ENCODE measurements at regions not wholly inside any gene's neighbourhood (a gene's known extent, or its start where the extent isn't known, plus 50 kb on each side); places are given as distances from the start of the nearest gene placed in this dataset.

- TF ChIP-seq MEF2A (IDR thresholded peaks at IDR 0.05; ENCODE audit: insufficient read depth, low read depth, low read length) (no peak), KLF5 (IDR thresholded peaks at IDR 0.05; ENCODE audit: partially characterized antibody) (no peak), TCF12 (IDR thresholded peaks at IDR 0.05; ENCODE audit: low read depth, low read length) (no peak), IKZF2 (IDR thresholded peaks at IDR 0.05) (no peak)
- TF ChIP-seq, protein P1, sequence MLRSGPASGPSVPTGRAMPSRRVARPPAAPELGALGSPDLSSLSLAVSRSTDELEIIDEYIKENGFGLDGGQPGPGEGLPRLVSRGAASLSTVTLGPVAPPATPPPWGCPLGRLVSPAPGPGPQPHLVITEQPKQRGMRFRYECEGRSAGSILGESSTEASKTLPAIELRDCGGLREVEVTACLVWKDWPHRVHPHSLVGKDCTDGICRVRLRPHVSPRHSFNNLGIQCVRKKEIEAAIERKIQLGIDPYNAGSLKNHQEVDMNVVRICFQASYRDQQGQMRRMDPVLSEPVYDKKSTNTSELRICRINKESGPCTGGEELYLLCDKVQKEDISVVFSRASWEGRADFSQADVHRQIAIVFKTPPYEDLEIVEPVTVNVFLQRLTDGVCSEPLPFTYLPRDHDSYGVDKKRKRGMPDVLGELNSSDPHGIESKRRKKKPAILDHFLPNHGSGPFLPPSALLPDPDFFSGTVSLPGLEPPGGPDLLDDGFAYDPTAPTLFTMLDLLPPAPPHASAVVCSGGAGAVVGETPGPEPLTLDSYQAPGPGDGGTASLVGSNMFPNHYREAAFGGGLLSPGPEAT (IDR thresholded peaks at IDR 0.05; ENCODE audit: low read depth), result no peak
These were observed 187.1 kb downstream of the ID4 start (continued) for GRCh38 chr6:20024316-20024673.

GRCh38 chr6:20024978-20025377 is 187.3 kb downstream of the MBOAT1 start:
- WGBS (ENCODE audit: insufficient coverage, insufficient replicate concordance, low lambda C conversion rate, missing lambda C conversion rate), result 43% methylated on average over 6 of the region's 6 CpGs
- in situ Hi-C loops (cut with MboI) (no loop called here), intact Hi-C loops (cut with micrococcal nuclease; ENCODE audit: unreplicated experiment) (no loop called here)
- Histone ChIP-seq H3K36me3 (ENCODE audit: control insufficient read depth in 2 of 2, insufficient read depth in 2 of 2, low read length in 1 of 2) (no peaks in the 10 kb centered on the region), H3K27ac (ENCODE audit: control insufficient read depth, insufficient read depth) (no peak overlapping the region), H3K4me2 (ENCODE audit: control insufficient read depth, insufficient read depth) (no peak overlapping the region), H3K27me3 (replicated peaks in 1 of 2; ENCODE audit: control insufficient read depth in 2 of 2, insufficient read depth in 2 of 2, low read length in 1 of 2) (peaks cover 0 to 5% of the 10 kb centered on the region in 2 experiments; a peak in 1 of 4 replicates), H3K79me2 (ENCODE audit: control insufficient read depth, insufficient read depth, low read length) (no peaks in the 10 kb centered on the region), H4K20me1 (ENCODE audit: control insufficient read depth, insufficient read depth) (0 out of 2 replicates have a peak, but pooled peaks cover 3% of the 10 kb centered on the region), H3K4me3 (no peak overlapping the region), H3K9me3 (replicated peaks; ENCODE audit: control insufficient read depth, insufficient read depth, low read length) (no peaks in the 10 kb centered on the region), H3K4me1 (ENCODE audit: control insufficient read depth, insufficient read depth, low read length) (peaks cover 9% of the 10 kb centered on the region), H2AFZ (ENCODE audit: control insufficient read depth, low read depth, low read length) (no peak overlapping the region), H3K9ac (ENCODE audit: control insufficient read depth, insufficient read depth, low read length) (no peak overlapping the region)
- ChIA-PET CTCF (no interaction called here), POLR2A (no interaction called here), RAD21 (ENCODE audit: unreplicated experiment) (no interaction called here), SMC1A (ENCODE audit: uncharacterized antibody, unreplicated experiment) (no interaction called here)
- BruUV-seq (replicated peaks), result no TSS peak
- no peak for DNase-seq (ENCODE audit: low read depth, low spot score)
- ATAC-seq, result no peak
- no peak for FAIRE-seq
- no peak for TF ChIP-seq ZSCAN29 (IDR thresholded peaks at IDR 0.05)
- TF ChIP-seq USF2 (IDR thresholded peaks at IDR 0.05; ENCODE audit: borderline replicate concordance, low read depth, low read length), result no peak
- TF ChIP-seq CREM (IDR thresholded peaks at IDR 0.05; ENCODE audit: low read depth), result no peak
- TF ChIP-seq ATF2 (IDR thresholded peaks at IDR 0.05; ENCODE audit: low read length), result no peak
- TF ChIP-seq SUZ12 (IDR thresholded peaks at IDR 0.05; ENCODE audit: unreplicated experiment), result no peak
- no peak for TF ChIP-seq IKZF2 (IDR thresholded peaks at IDR 0.05)
- no peak for TF ChIP-seq NR2C1 (IDR thresholded peaks at IDR 0.05)
- TF ChIP-seq DPF2 (IDR thresholded peaks at IDR 0.05), result no peak
- TF ChIP-seq BHLHE40 (IDR thresholded peaks at IDR 0.05; ENCODE audit: borderline replicate concordance in 1 of 2, low read depth in 2 of 2, low read length in 1 of 2), result no peak
- TF ChIP-seq POLR2AphosphoS2 (IDR thresholded peaks at IDR 0.05; ENCODE audit: low read depth, low read length), result no peak
- no peak for TF ChIP-seq SMAD1 (IDR thresholded peaks at IDR 0.05; ENCODE audit: low read depth, partially characterized antibody)
- TF ChIP-seq, protein P2, sequence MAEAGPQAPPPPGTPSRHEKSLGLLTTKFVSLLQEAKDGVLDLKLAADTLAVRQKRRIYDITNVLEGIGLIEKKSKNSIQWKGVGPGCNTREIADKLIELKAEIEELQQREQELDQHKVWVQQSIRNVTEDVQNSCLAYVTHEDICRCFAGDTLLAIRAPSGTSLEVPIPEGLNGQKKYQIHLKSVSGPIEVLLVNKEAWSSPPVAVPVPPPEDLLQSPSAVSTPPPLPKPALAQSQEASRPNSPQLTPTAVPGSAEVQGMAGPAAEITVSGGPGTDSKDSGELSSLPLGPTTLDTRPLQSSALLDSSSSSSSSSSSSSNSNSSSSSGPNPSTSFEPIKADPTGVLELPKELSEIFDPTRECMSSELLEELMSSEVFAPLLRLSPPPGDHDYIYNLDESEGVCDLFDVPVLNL (IDR thresholded peaks at IDR 0.05; ENCODE audit: low read depth, low read length), result no peak
- no peak for TF ChIP-seq KLF5 (IDR thresholded peaks at IDR 0.05; ENCODE audit: partially characterized antibody)

Measured in GM12878 (cell line).